Hepatic stellate cell (primary cell): ENCODE measurements at regions not wholly inside any gene's neighbourhood (a gene's known extent, or its start where the extent isn't known, plus 50 kb on each side); places are given as distances from the start of the nearest gene placed in this dataset.
A peak's percentile ranks its signal among the peaks of the same experiment; 100 is the strongest.

Experiments used
- DNase-seq: peaks from one replicate; pipeline ENCODE4 v3.0.0; 2011; ENCODE audit warnings: low spot score

GRCh38 chr12:92030618-92031017 is 115.0 kb downstream of the BTG1 start:
- no peak for DNase-seq

- no peak for DNase-seq
Measured at GRCh38 chr12:92029902-92030586, 115.6 kb downstream of the BTG1 start.

- no peak for DNase-seq
Measured at GRCh38 chr12:92029136-92029535, 116.5 kb downstream of the BTG1 start.

GRCh38 chr12:92028441-92028709 is 117.3 kb downstream of the BTG1 start:
- no peak for DNase-seq

GRCh38 chr12:92027701-92028440 is 117.8 kb downstream of the BTG1 start:
- DNase-seq = no peak

- no peak for DNase-seq
Measured at GRCh38 chr12:92027243-92027642, 118.4 kb downstream of the BTG1 start.

- DNase-seq = no peak
Measured at GRCh38 chr12:92025462-92026207, 120.0 kb downstream of the BTG1 start.

- no peak for DNase-seq
Measured at GRCh38 chr12:92022093-92022492, 123.6 kb downstream of the BTG1 start.

- no peak for DNase-seq
Measured at GRCh38 chr12:92021666-92022035, 124.0 kb downstream of the BTG1 start.

GRCh38 chr12:92020983-92021665 is 124.5 kb downstream of the BTG1 start:
- DNase-seq = no peak

- DNase-seq = no peak
Measured at GRCh38 chr12:92019491-92020277, 126.0 kb downstream of the BTG1 start.

- peak; percentile 8 for DNase-seq
Measured at GRCh38 chr12:92012691-92013090, 133.0 kb downstream of the BTG1 start.

GRCh38 chr12:92010853-92011701 is 134.6 kb downstream of the BTG1 start:
- no peak for DNase-seq

GRCh38 chr12:92010368-92010767 is 135.3 kb downstream of the BTG1 start:
- no peak for DNase-seq

- DNase-seq = no peak
Measured at GRCh38 chr12:92008345-92008744, 137.3 kb downstream of the BTG1 start.

- no peak for DNase-seq
Measured at GRCh38 chr12:92007787-92008186, 137.9 kb downstream of the BTG1 start.

GRCh38 chr12:92003701-92004100 is 141.9 kb downstream of the BTG1 start:
- DNase-seq = no peak

GRCh38 chr12:92002673-92003382 is 142.8 kb downstream of the BTG1 start:
- no peak for DNase-seq

- peak; percentile 40 for DNase-seq
Measured at GRCh38 chr12:92002195-92002649, 143.4 kb downstream of the BTG1 start.

- no peak for DNase-seq
Measured at GRCh38 chr12:92000597-92000996, 145.0 kb downstream of the BTG1 start.
